DMS53 treated with DMSO at 0.1 percent for 48 hours (cell line): ENCODE measurements at regions not wholly inside any gene's neighbourhood (a gene's known extent, or its start where the extent isn't known, plus 50 kb on each side); places are given as distances from the start of the nearest gene placed in this dataset.
"Not testable (repeated sequence)": the region's sequence is repeated elsewhere in the genome, so short reads cannot be mapped to it uniquely, and the experiment has no call there.

ENCODE experiments used
- DNase-seq: peaks from one replicate; lab custom pipeline; 2025; ENCODE audit not compliant: unreplicated experiment; lab: John Stamatoyannopoulos, UW

DNA sequence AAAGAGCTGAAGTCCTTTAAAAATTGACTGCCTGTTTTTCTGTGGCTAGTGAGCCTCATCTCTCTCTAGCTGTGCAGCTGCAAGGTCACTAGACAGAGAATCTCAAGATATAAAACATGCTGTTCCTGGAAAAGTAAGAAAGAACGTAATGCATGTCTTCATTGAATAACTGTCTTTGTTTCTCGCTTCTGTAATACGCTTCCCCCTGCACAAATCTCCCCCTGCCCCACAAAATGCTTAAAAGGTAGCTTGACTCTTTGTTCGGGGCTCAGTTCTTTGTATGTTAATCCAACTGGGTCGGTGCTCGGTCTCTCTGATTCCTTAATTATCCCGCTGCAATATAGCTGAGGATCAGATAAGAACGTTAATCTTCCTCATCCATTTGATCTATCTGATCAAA is 1495.9 kb upstream of the DDX18 start:
- not testable (repeated sequence) for DNase-seq

DNA sequence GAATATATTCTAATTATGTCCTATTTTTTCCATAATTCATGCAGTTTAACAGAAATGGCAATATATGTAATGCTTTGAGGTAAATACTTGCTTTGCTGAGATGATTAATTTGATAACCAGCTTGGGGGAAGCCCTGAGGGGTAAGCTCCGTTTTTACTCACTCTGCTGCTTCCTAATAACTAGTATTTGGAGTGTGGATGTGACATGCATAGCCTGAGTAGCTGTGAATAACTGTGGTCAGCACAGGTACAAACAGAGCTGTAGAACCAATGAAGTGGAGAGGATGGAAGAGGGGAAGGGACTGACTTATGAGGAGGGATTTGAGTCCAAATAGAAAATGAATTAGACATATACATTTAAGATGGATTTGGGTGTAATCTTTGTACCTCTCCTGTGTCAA is 1495.5 kb upstream of the DDX18 start:
- no peak for DNase-seq

DNA sequence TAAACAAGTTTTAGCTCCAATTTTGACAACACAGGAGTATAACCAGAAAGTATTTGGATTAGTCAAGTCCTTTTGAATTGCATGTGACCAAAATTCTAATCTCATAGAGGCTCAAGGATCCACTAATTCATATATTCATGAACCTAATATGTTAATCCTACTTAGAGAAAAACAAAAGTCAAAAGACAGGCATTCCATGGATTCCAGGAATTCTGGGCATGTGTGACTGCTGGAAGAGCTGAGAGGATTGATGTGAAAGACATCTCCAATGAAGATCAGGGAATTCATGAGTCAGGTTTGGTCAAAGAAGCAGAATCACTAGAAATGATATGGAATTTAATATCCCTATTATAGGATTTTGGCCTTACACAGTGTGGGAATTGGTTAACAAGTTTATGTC is 1494.6 kb upstream of the DDX18 start:
- DNase-seq = no peak

DNA sequence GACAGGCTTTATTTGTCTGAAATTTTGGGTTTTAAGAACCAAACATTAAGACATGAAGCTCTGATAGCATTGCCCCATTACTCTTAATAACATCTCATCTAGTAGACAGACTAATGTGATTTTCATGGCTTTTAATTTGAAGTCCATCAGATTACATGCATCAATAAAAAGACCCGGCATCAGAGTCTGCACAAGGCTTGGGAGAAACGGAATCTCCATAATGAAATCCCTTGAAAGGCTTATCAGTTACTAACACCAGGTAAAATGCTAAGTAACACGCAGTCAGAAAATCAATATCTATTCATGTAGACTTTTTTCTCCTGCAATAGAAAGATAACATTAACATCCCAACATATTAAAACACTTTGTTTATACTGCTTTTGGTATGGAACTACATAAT is 1485.2 kb upstream of the DDX18 start:
- DNase-seq = no peak

DNA sequence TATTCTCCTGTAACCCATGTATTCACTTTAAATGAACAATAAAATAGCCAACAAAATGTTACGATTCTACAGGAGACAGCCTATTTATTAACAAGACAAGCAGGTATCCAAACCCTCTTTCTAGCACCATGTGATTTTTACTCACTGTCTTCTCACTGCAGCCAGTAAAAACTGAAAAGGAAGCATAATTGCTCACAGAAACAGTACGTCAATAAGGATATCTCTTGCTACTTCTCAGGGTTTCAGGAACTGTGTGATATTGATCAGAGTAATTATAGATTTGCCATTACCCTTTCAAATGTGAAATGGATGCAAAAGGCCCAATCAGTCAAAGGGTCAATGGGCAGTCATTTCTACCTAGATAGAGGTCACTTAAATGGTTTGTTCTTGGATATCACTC is 1473.8 kb upstream of the DDX18 start:
- DNase-seq = no peak

DNA sequence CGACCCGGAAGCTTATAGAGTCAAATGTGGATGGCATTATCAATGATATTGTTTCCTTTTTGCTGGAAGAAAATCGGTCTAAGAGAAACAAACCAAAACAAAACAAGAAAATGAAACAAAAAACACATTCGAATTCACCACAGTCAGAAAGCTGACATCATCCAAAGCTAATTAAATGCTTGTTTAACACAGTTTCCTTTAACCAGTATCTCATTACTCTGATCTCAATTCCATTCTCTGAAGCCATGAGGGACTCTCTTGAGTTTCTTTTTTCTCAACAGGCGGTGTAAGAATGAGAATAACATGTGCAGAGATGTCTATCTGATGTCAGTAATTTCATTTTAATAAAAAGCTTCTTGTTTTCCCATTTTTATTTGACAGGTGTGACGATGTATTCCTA is 1448.3 kb upstream of the DDX18 start:
- no peak for DNase-seq

DNA sequence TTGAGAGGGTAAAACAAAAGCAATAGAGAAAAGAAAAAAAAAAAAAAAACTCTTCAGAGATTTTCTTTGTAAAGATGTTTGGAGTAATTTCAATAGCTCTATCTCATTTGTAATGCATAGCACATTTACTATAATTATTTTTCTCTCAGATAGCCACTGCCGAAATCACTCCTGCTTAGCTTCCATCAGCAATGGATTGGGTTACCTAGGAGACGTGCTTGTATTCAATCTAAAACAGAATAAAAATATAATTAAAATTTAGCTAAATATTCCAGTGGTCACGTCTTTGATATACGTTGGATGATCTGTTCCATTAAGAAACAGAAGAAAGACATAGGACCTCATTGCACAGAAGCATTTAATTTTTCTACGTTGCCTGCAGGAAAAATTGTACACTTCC is 1435.7 kb upstream of the DDX18 start:
- no peak for DNase-seq

DNA sequence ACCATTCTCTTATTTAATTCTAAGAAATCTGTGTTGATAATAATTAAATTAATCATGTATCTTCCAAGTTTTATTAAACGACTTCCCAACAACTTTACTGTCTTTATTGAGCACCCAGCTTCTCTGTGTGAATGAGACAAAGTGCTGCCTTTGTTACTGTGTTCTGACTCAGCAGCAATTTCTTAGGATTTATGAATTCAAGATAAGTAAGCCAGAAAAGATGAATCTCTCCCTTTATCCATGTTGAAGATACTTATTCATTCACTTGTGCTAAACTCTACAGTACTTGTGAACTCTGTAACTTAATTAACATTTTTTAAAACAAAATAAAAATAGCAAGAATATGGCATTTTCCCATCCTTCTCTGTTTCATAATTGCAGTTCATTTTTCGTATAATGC is 1403.3 kb upstream of the DDX18 start:
- DNase-seq = no peak

DNA sequence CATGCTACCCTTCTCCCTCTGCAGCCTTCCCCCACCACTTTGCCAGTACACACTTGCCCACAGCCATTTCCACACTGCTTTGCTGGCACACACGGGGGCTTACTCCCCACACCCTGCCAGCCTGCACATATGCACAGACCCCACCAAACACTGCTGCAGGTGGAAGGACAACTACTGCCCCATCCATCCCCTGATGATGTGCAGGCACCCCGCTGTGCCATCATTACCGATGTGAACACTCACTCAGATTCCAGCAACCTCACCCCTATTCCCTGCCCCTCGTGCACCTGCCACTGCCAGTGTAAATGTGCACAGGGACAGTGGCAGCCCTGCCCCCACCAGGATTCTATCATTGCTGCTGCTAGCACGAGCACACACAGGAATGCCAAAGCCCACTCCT is 1400.8 kb upstream of the DDX18 start:
- DNase-seq = no peak

DNA sequence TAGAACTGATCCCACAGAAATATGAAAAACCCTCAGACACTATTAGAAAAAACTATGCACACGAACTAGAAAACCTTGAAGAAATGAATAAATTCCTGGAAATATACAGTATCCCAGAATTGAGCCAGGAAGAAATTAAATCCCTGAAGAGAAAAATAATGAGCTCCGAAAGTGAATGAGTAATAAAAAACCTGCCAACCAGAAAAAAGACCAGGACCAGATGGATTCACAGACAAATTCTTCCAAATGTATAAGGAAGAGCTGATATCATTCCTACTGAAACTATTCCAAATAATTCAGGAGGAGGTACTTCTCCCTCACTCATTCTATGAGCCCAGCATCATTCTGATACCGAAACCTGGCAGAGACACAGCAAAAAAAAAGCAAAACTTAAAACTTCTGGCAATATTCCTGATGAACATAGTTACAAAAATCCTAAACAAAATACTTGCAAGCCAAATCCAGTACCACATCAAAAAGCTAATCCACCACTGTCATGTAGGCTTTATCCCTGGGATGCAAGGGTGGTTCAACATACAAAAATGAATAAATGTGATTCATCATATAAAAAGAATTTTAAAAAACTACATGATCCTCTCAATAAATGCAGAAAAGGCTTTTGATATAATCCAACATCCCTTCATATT is 1397.6 kb upstream of the DDX18 start:
- DNase-seq = no peak

DNA sequence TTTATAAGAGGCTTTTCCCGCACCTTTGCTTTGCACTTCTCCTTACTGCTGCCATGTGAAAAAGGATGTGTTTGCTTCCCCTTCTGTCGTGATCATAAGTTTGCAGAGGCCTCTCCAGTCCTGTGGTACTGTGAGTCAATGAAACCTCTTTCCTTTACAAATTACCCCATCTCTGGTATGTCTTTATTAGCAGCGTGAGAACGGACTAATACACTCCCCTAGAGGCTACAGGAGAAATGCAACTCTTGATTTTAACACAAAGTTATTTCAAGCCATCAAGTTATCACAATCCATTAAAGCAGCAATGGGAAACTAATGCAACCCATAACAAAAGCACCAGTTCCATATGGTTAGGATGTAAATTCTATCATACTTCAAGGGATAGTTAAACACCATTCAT is 1378.8 kb upstream of the DDX18 start:
- DNase-seq = no peak

DNA sequence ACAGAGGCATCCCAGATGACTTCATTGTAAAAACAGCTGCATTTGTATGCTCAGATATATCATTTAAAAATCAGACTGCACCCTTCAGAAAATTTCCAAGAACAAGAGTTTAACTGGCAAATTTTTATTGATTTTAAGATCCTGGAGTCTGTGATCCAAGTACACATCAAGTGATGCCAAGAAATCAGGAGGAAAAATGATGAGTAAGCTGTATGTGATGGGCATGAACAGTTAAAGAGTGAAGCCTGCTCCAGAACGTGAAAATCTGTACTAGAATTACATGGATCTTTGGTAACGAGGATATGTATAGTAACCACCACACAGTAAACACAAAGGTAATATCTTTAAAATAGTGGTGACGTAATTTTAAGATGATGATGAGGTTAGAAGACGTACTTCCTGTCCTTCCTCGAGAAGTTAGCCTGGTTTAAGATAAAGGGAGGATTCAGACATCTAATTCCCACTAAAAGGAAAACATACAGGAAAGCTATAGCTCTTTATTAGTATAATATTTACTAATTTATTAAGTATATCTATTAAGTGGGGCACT is 1374.3 kb upstream of the DDX18 start:
- no peak for DNase-seq

DNA sequence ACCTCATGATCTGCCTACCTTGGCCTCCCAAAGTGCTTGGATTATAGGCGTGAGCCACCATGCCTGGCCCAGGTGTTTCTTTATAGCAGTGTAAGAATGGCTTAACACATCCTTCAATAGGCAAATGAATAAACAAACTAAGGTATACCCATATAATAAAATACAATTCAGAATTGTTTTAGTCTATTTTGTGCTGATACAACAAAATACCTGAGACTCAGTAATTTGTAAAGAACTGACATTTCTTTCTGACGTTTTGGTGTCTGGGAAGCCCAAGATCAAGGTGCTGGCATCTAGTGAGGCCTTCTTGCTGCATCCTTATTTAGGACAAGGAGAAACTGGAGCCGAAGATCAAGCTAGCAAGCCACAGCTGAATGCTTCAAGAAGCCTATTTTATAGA is 1372.1 kb upstream of the DDX18 start:
- no peak for DNase-seq

DNA sequence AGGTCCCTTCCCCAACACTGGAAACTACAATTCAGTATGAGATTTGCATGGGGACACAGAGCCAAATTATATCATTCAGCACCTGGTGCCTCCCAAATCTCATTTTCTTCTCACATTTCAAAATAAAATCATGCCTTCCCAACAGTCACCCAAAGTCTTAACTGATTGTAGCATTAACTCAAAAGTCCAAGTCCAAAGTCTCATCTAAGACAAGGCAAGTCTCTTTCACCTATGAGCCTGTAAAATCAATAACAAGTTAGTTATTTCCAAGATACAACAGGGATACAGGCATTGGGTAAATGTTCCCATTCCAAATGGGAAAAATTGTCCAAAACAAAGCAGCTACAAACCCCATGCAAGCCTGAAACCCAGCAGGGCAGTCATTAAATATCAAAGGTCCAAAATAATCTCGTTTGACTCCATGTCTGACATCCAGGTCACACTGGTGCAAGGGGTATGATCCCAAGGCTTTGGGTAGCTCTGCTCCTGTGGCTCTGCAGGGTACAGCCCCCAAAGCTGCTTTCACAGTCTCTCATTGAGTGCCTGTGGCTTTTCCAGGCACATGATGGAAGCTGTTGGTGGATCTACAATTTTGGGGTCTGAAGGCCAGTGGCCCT is 1370.1 kb upstream of the DDX18 start:
- no peak for DNase-seq

DNA sequence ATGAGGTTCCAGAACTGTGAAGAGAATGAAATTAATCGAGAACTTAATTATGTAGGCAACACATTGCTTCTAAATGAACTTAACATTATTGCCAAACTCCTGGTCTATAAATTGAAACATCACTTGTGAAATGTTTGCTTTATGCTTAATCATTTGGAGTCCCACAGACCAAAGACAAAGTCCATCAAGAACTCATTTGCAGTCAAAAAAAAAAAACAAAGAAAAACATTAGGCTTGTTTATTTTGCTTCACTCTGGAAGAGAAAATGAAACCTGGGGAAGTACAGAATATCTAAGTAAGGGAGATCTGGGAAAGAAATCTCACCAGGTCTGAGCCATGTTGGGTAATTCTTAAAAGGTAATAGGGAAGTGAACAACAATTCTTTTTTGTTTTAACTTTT is 1363.5 kb upstream of the DDX18 start:
- no peak for DNase-seq

DNA sequence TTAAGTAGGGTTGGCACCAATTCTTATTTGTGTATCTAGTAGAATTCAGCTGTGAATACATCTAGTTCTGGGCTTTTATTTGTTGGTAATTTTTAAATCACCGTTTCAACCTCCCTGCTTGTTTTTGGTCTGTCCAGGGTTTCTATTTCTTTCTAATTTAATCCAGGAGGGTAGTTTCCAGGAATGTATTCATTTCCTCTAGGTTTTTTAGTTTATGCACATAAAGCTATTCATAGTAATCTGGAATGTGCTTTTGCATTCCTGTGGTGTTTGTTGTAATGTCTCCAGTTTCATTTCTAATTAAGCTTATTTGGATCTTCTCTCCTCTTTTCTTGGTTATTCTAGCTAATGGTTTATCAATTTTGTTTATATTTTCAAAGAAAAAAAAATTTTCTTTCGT is 1361.8 kb upstream of the DDX18 start:
- no peak for DNase-seq

DNA sequence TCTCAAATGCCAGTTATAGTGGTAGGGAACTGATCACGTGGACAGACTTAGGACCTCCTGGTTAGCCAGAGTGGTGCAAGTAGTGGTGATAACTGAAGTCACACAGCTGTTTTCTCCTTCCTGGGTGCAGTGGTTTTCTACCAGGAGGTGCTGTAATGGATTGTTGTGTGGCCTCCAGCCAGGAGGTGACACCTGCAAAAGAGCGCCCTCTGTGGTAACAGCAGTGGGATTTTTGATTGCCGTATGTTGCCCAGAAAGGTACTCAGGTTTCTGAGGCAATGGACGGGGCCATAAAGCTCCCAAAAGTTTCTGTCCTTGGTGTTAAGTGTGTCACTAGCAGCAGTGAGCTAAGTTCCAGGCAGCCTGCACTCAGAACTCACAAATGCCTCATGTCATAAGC is 1358.1 kb upstream of the DDX18 start:
- DNase-seq = no peak

DNA sequence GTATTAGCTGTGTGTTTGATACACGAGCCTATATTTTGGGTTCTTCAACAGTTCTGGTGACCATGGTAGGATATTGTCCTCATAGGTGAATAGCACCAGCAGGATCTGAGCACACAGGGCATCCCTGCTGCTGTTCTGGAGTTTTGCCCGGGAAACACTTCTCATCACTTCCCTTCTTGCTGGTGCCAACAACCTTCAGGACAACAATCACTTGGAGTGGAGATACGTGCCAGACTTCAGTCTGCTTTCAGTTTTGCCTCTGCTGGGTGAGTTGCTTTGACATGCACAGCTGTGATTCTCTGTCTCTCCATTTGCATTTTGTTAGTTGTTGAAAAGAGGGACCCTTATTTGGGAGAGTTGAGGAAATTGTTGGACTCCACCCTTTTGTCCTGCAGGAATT is 1347.2 kb upstream of the DDX18 start:
- no peak for DNase-seq

DNA sequence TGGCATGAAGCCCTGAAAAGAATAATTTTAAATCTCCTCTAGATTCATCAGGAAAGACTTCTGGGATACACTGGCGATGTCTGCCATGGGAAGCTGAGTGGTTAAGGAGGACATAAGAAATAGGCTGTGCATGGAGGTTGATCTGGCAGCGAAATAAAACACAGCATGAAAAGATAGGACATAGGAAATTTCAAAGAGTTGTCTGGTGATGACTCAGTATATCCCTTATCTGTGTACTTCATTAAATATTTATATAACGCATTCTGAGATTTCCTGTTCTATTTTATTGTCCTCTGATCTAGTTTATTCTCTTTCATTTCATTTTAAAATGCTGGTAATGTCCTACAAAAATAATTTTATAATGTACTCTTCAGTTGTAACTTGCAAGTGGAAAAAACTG is 1337.3 kb upstream of the DDX18 start:
- no peak for DNase-seq

DNA sequence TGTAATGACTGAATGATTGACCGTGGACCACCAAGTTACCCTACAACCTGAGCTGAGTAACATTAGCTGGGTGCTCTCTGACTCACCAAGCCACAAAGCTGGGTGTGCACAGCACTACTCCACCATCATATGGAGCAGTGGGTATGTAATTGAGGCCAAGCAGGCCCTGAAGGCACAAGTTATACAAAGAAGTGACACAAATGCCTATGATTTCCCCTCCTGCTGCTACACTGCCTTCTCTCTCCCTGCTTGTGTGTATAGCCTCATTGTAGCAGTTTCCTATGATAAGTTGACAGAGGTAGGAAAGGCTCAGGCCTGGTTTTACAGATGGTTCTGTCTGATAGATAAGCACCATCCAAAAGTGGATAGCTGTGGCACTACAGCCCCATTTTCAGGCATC is 1327.2 kb upstream of the DDX18 start:
- no peak for DNase-seq

DNA sequence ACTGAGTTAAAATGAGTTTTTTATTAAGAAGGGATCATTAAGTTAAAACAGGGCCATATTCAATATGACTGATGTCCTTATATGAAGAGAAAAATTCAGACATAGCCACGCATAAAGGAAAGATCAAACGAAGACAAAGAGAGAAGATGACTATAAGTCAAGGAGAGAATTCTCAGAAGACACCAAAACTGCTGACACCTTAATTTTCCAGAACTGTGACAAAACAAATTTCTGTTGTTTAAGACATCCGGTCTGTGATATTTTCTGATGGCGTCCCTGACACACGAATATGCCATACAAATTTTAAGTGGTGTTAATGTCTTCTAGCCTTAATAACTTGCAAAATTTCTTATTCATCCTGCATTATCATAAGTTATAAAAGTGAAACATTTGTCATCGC is 1325.2 kb upstream of the DDX18 start:
- no peak for DNase-seq

DNA sequence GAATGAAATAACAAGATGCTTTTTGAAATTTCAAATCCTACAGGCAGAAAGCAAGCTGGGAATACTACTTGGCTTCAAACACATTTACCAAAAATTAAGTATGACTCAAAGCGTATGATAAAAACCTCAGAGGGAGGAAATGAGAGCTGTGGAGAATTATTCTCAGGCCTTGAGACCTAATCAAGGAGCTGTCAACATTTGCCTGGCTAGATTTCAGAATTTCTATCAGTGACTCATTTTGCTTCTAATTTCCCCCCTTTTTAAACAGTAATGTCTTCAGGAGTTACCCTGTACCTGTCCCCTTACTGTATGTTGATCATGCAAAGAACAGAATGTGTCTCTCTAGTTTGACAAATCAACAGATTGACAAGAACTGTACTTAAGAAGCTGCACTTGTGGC is 1324.5 kb upstream of the DDX18 start:
- DNase-seq = no peak

DNA sequence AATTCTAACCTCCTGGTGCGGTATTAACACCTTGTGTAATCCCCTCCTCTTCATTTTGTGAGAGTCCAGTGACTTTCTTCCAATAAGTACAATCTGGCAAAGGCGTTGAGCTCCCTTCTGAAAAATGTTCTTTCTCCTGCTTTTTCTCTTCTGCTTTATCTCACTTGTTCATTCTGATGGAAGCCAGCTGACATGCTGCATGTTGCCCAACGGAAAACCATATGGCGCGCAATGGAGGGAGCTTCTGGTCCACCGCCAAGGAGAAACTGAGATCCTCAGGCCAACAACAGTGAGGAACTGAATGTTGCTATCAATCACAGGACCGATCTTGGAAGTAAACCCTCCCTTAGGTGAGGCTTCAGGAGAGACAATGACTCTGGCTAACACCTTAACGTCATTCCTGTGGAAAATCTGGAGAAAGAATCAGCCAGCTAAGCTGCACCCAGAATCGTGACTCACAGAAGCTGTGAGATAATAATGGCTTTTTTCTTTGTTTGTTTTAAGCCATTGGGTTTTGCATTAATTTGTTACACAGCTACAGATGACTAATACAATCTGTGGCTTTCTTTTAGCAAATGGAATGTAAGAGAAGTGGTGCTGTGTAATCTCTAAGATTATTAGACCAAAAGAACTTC is 1323.9 kb upstream of the DDX18 start:
- DNase-seq = no peak
